ENCODE measurements at regions not wholly inside any gene's neighbourhood (a gene's known extent, or its start where the extent isn't known, plus 50 kb on each side); places are given as distances from the start of the nearest gene placed in this dataset.

DNA sequence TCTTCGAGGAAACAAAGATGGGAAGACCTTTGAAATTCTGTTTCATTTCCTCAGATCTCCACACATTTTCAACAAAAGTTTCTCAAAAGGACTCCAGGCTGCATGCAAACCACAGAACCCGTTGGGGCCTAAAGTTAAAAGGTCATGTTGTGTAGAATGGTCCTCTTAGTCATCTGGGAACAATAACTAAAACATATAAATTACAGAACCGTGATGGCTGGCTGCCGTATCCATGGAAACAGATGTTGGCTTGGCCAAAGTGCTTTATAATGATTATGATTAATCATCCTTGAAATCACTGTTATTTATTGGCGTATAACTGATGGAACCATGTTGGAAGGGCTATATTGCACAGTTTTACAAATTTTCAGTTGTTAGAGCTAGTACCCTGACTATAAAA is 182.8 kb upstream of the CRIM1 start:
- TF ChIP-seq ESRRA (IDR thresholded peaks at IDR 0.05; ENCODE audit: low read length), result no peak
- no peak for TF ChIP-seq MYC (IDR thresholded peaks at IDR 0.05; ENCODE audit: insufficient read depth, insufficient read length, insufficient replicate concordance, low read length, severe bottlenecking)
- TF ChIP-seq ZNF274 (IDR thresholded peaks at IDR 0.05; ENCODE audit: insufficient read depth, insufficient read length), result no peak
- TF ChIP-seq CHD4 (IDR thresholded peaks at IDR 0.05), result no peak
- no peak for TF ChIP-seq ZBTB33 (IDR thresholded peaks at IDR 0.05)
- TF ChIP-seq CBX3 (IDR thresholded peaks at IDR 0.05; ENCODE audit: borderline replicate concordance, low read depth), result no peak
- no peak for TF ChIP-seq GABPA (IDR thresholded peaks at IDR 0.05; ENCODE audit: low read depth)
- TF ChIP-seq JUND (IDR thresholded peaks at IDR 0.05; ENCODE audit: low read depth, low read length), result no peak
- TF ChIP-seq, protein P1, sequence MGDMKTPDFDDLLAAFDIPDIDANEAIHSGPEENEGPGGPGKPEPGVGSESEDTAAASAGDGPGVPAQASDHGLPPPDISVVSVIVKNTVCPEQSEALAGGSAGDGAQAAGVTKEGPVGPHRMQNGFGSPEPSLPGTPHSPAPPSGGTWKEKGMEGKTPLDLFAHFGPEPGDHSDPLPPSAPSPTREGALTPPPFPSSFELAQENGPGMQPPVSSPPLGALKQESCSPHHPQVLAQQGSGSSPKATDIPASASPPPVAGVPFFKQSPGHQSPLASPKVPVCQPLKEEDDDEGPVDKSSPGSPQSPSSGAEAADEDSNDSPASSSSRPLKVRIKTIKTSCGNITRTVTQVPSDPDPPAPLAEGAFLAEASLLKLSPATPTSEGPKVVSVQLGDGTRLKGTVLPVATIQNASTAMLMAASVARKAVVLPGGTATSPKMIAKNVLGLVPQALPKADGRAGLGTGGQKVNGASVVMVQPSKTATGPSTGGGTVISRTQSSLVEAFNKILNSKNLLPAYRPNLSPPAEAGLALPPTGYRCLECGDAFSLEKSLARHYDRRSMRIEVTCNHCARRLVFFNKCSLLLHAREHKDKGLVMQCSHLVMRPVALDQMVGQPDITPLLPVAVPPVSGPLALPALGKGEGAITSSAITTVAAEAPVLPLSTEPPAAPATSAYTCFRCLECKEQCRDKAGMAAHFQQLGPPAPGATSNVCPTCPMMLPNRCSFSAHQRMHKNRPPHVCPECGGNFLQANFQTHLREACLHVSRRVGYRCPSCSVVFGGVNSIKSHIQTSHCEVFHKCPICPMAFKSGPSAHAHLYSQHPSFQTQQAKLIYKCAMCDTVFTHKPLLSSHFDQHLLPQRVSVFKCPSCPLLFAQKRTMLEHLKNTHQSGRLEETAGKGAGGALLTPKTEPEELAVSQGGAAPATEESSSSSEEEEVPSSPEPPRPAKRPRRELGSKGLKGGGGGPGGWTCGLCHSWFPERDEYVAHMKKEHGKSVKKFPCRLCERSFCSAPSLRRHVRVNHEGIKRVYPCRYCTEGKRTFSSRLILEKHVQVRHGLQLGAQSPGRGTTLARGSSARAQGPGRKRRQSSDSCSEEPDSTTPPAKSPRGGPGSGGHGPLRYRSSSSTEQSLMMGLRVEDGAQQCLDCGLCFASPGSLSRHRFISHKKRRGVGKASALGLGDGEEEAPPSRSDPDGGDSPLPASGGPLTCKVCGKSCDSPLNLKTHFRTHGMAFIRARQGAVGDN (IDR thresholded peaks at IDR 0.05), result no peak
- TF ChIP-seq POLR2AphosphoS5 (IDR thresholded peaks at IDR 0.05; ENCODE audit: low read length), result no peak
- no peak for TF ChIP-seq EZH2 (IDR thresholded peaks at IDR 0.05; ENCODE audit: borderline replicate concordance, control insufficient read depth, low read depth, low read length)
- no peak for TF ChIP-seq CTCF (IDR thresholded peaks at IDR 0.05 in 2 of 3, conservative IDR thresholded peaks at IDR 0.05 in 1 of 3; ENCODE audit: control insufficient read depth in 2 of 3, extremely low read depth in 1 of 3, insufficient read depth in 1 of 3, low read depth in 3 of 3, low read length in 3 of 3)
- TF ChIP-seq HDAC6 (IDR thresholded peaks at IDR 0.05; ENCODE audit: unreplicated experiment), result no peak

Measured in GM12878 (cell line).